Neutrophil (primary cell): ENCODE measurements at regions not wholly inside any gene's neighbourhood (a gene's known extent, or its start where the extent isn't known, plus 50 kb on each side); places are given as distances from the start of the nearest gene placed in this dataset.

Source experiments
- H3K27ac ChIP-seq: fragments of 200-600 bp; sonication (generic); 2 replicates; pipeline ENCODE4 v1.5.1; 2016; ENCODE audit warnings: mild to moderate bottlenecking, moderate library complexity
- H3K27me3 ChIP-seq: fragments of 200-600 bp; sonication (generic); 2 replicates; pipeline ENCODE4 v1.6.0; 2016; ENCODE audit warnings: mild to moderate bottlenecking
- H3K36me3 ChIP-seq: fragments of 200-600 bp; sonication (generic); 2 replicates; pipeline ENCODE4 v1.5.1; 2017
- H3K4me1 ChIP-seq, 2 experiments: fragments of 200-600 bp in 1 of 2; sonication (generic) in 1 of 2; 1 replicate in 1 of 2; 2 replicates in 1 of 2; pipeline versions ENCODE4 v1.5.1 to v1.6.1; 2013 to 2016; ENCODE audit warnings: low read depth in 1 of 2, low read length in 1 of 2, mild to moderate bottlenecking in 1 of 2, moderate library complexity in 1 of 2; ENCODE audit not compliant: control insufficient read depth in 1 of 2, insufficient read depth in 1 of 2
- H3K4me3 ChIP-seq, 2 experiments: fragments of 200-600 bp in 1 of 2; sonication (generic) in 1 of 2; 1 replicate in 1 of 2; 2 replicates in 1 of 2; pipeline ENCODE4 v1.5.1; 2013 to 2016; ENCODE audit warnings: low read depth in 1 of 2, low read length in 1 of 2, mild to moderate bottlenecking in 1 of 2, moderate library complexity in 1 of 2
- H3K9me3 ChIP-seq: fragments of 200-600 bp; sonication (generic); 2 replicates; pipeline ENCODE4 v1.5.1; 2016
- CTCF ChIP-seq: fragments of 200-600 bp; sonication (generic); IDR thresholded peaks from 2 replicates; pipeline ENCODE4 v1.5.1; 2016; ENCODE audit warnings: antibody characterized with exemption

- H3K27ac ChIP-seq: no peak overlapping the region
- no peak for TF ChIP-seq CTCF
- H3K9me3 ChIP-seq: no peaks in the 10 kb centered on the region
- H3K27me3 ChIP-seq: no peaks in the 10 kb centered on the region
- H3K4me3 ChIP-seq: no peak overlapping the region
- H3K4me1 ChIP-seq: no peaks in the 10 kb centered on the region
- no peaks in the 10 kb centered on the region for H3K36me3 ChIP-seq
Observed at GRCh38 chr12:89833337-89834252, 125.0 kb upstream of the ATP2B1 start.

- Histone ChIP-seq H3K4me1 (no peaks in the 10 kb centered on the region), H3K27me3 (no peaks in the 10 kb centered on the region), H3K27ac (no peak overlapping the region), H3K9me3 (no peaks in the 10 kb centered on the region), H3K36me3 (no peaks in the 10 kb centered on the region), H3K4me3 (no peak overlapping the region)
- TF ChIP-seq CTCF: no peak
Observed at GRCh38 chr12:89832336-89832735, 123.7 kb upstream of the ATP2B1 start.

- H3K4me3 ChIP-seq: no peak overlapping the region
- H3K4me1 ChIP-seq: no peaks in the 10 kb centered on the region
- H3K27ac ChIP-seq: no peak overlapping the region
- H3K27me3 ChIP-seq: no peaks in the 10 kb centered on the region
- TF ChIP-seq CTCF: no peak
- H3K36me3 ChIP-seq: no peaks in the 10 kb centered on the region
- H3K9me3 ChIP-seq: no peaks in the 10 kb centered on the region
Observed at GRCh38 chr12:89831310-89832095, 122.9 kb upstream of the ATP2B1 start.

GRCh38 chr12:89829434-89829975, 120.9 kb upstream of the ATP2B1 start:
- H3K4me3 ChIP-seq: no peak overlapping the region
- H3K9me3 ChIP-seq: no peaks in the 10 kb centered on the region
- TF ChIP-seq CTCF: no peak

GRCh38 chr12:89828575-89828974, 119.9 kb upstream of the ATP2B1 start:
- no peak for TF ChIP-seq CTCF
- Histone ChIP-seq H3K4me1 (no peaks in the 10 kb centered on the region), H3K27ac (no peak overlapping the region), H3K27me3 (no peaks in the 10 kb centered on the region), H3K4me3 (no peak overlapping the region), H3K9me3 (no peaks in the 10 kb centered on the region), H3K36me3 (no peaks in the 10 kb centered on the region)

More at GRCh38 chr12:89829434-89829975, 120.9 kb upstream of the ATP2B1 start:
- Histone ChIP-seq H3K27ac (no peak overlapping the region), H3K4me1 (no peaks in the 10 kb centered on the region), H3K27me3 (no peaks in the 10 kb centered on the region), H3K36me3 (no peaks in the 10 kb centered on the region)
